SK-N-SH (cell line): ENCODE measurements at regions not wholly inside any gene's neighbourhood (a gene's known extent, or its start where the extent isn't known, plus 50 kb on each side); places are given as distances from the start of the nearest gene placed in this dataset.

ENCODE experiments used
- CTCF ChIA-PET: fragments of 300-600, 350-600 bp; formaldehyde crosslinking; extraction: SDS; loops from one replicate; lab custom pipeline; 2021; lab: Yijun Ruan, JAX
- POLR2A ChIA-PET: fragments of 350-600 bp; sonication (Branson Sonifier 250); formaldehyde crosslinking; extraction: SDS; loops from one replicate; lab custom pipeline; 2020; ENCODE audit warnings: antibody characterized with exemption, inconsistent platforms; lab: Yijun Ruan, JAX
- DNase-seq: peaks from one replicate; pipeline ENCODE4 v3.0.0; 2012
- H2AFZ ChIP-seq: fragments of 200-600 bp; sonication (generic); 2 replicates; pipeline ENCODE4 v1.8.1; 2016; ENCODE audit warnings: antibody characterized with exemption, mild to moderate bottlenecking, low read depth
- H3F3A ChIP-seq: fragments of 200-600 bp; sonication (generic); replicated peaks from 2 replicates; pipeline ENCODE3; 2016; ENCODE audit warnings: antibody characterized with exemption, mild to moderate bottlenecking; ENCODE audit not compliant: insufficient read depth
- H3K27ac ChIP-seq, 2 experiments: fragments of 200-500 bp in 1 of 2; fragments of 200-600 bp in 1 of 2; sonication (Bioruptor generic) in 1 of 2; sonication (generic), shearing (Covaris generic) in 1 of 2; 2 replicates each; pipeline versions ENCODE4 v1.5.1 to v1.6.1; 2014 to 2016; ENCODE audit warnings: low read depth in 2 of 2, inconsistent platforms in 1 of 2, low read length in 1 of 2, mild to moderate bottlenecking in 1 of 2, mixed read lengths in 1 of 2
- H3K27me3 ChIP-seq: fragments of 200-600 bp; sonication (generic), shearing (Covaris generic); 2 replicates; pipeline ENCODE4 v1.6.1; 2016; ENCODE audit warnings: mixed run types; ENCODE audit not compliant: insufficient read depth
- H3K36me3 ChIP-seq, 2 experiments: fragments of 200-500 bp in 1 of 2; fragments of 200-600 bp in 1 of 2; sonication (Bioruptor generic) in 1 of 2; sonication (generic) in 1 of 2; replicated peaks in 1 of 2; 2 replicates each; pipeline versions ENCODE3 to v1.5.1; 2014 to 2016; ENCODE audit warnings: low read length in 1 of 2, mild to moderate bottlenecking in 1 of 2; ENCODE audit not compliant: insufficient read depth in 2 of 2, control insufficient read depth in 1 of 2
- H3K4me1 ChIP-seq, 2 experiments: fragments of 200-500 bp in 1 of 2; fragments of 200-600 bp in 1 of 2; sonication (Bioruptor generic) in 1 of 2; sonication (generic), shearing (Covaris generic) in 1 of 2; 2 replicates each; pipeline versions ENCODE4 v1.5.1 to v1.6.1; 2014 to 2016; ENCODE audit warnings: low read depth in 1 of 2, low read length in 1 of 2, mixed run types in 1 of 2; ENCODE audit not compliant: insufficient read depth in 2 of 2, control insufficient read depth in 1 of 2
- H3K4me2 ChIP-seq: fragments of 200-600 bp; sonication (generic), shearing (Covaris generic); 2 replicates; pipeline ENCODE4 v1.6.1; 2017; ENCODE audit warnings: mixed run types
- H3K4me3 ChIP-seq, 2 experiments: fragments of 200-500 bp in 1 of 2; fragments of 200-600 bp in 1 of 2; sonication (Bioruptor generic) in 1 of 2; sonication (generic), shearing (Covaris generic) in 1 of 2; 2 replicates each; pipeline versions ENCODE4 v1.5.1 to v1.8.1; 2014 to 2016; ENCODE audit warnings: low read depth in 2 of 2, inconsistent platforms in 1 of 2, low read length in 1 of 2, mild to moderate bottlenecking in 1 of 2, mixed read lengths in 1 of 2, moderate library complexity in 1 of 2
- H3K79me2 ChIP-seq: fragments of 200-600 bp; sonication (generic); 2 replicates; pipeline ENCODE4 v1.8.1; 2017; ENCODE audit warnings: mild to moderate bottlenecking; ENCODE audit not compliant: insufficient read depth
- H3K9ac ChIP-seq: fragments of 200-600 bp; sonication (generic); 2 replicates; pipeline ENCODE4 v1.6.1; 2017; ENCODE audit warnings: mixed run types
- H3K9me2 ChIP-seq: fragments of 200-600 bp; sonication (generic); 2 replicates; pipeline ENCODE4 v1.6.1; 2017; ENCODE audit warnings: mixed run types
- H3K9me3 ChIP-seq: fragments of 200-600 bp; sonication (generic); 2 replicates; pipeline ENCODE4 v1.6.1; 2017; ENCODE audit warnings: mixed run types, mild to moderate bottlenecking, moderate library complexity
- H4K20me1 ChIP-seq: fragments of 200-600 bp; sonication (generic); 2 replicates; pipeline ENCODE4 v1.6.1; 2017; ENCODE audit warnings: mild to moderate bottlenecking, mixed run types; ENCODE audit not compliant: insufficient read depth
- CHD2 ChIP-seq: fragments of 150-350 bp; IDR thresholded peaks from 2 replicates; pipeline ENCODE4 v1.6.1; 2018; ENCODE audit warnings: low read length; ENCODE audit not compliant: partially characterized antibody
- ELF1 ChIP-seq: IDR thresholded peaks from 2 replicates; pipeline ENCODE4 v1.4.0; 2012
- EP300 ChIP-seq, 2 experiments: IDR thresholded peaks; 2 replicates each; pipeline versions ENCODE4 v1.4.0 to v1.6.1; 2012; ENCODE audit warnings: borderline replicate concordance in 1 of 2, low read depth in 1 of 2, low read length in 1 of 2
- EZH2phosphoT487 ChIP-seq: fragments of 200-600 bp; sonication (generic); IDR thresholded peaks from 2 replicates; pipeline ENCODE4 v1.6.1; 2017; ENCODE audit warnings: low read depth, mixed run types, mild to moderate bottlenecking, antibody characterized with exemption, moderate library complexity, borderline replicate concordance
- FOXJ3 ChIP-seq: sonication (generic); formaldehyde crosslinking; IDR thresholded peaks from 2 replicates; pipeline ENCODE4 v1.5.1; 2020; ENCODE audit warnings: mild to moderate bottlenecking, missing genetic modification reagents
- JUND ChIP-seq: IDR thresholded peaks from 2 replicates; pipeline ENCODE4 v1.4.0; 2012
- MEF2A ChIP-seq: IDR thresholded peaks from 2 replicates; pipeline ENCODE4 v1.4.0; 2012; ENCODE audit warnings: low read depth, borderline replicate concordance
- MXI1 ChIP-seq: IDR thresholded peaks from 2 replicates; pipeline ENCODE4 v1.6.1; 2012; ENCODE audit warnings: mild to moderate bottlenecking, low read depth, low read length, improper control_type of control experiment
- NFIC ChIP-seq: IDR thresholded peaks from 2 replicates; pipeline ENCODE4 v1.4.0; 2012; ENCODE audit warnings: borderline replicate concordance
- POLR2AphosphoS5 ChIP-seq: IDR thresholded peaks from 2 replicates; pipeline ENCODE4 v1.6.1; 2012; ENCODE audit warnings: low read depth, low read length
- RCOR1 ChIP-seq: fragments of 150-350 bp; IDR thresholded peaks from 2 replicates; pipeline ENCODE4 v1.6.1; 2017; ENCODE audit warnings: antibody characterized with exemption, low read length
- REST ChIP-seq: IDR thresholded peaks from 2 replicates; pipeline ENCODE4 v1.6.1; 2012; ENCODE audit warnings: mild to moderate bottlenecking, low read depth, low read length, moderate library complexity
- RXRA ChIP-seq: IDR thresholded peaks from 2 replicates; pipeline ENCODE4 v1.4.0; 2012; ENCODE audit warnings: low read depth, mild to moderate bottlenecking, borderline replicate concordance
- SMC3 ChIP-seq: IDR thresholded peaks from 2 replicates; pipeline ENCODE4 v1.6.1; 2012; ENCODE audit warnings: low read depth, low read length, improper control_type of control experiment
- TAF1 ChIP-seq: IDR thresholded peaks from 2 replicates; pipeline ENCODE4 v1.6.1; 2012; ENCODE audit warnings: low read depth, mild to moderate bottlenecking, low read length, moderate library complexity, borderline replicate concordance
- YY1 ChIP-seq: IDR thresholded peaks from 2 replicates; pipeline ENCODE4 v1.4.0; 2012; ENCODE audit warnings: low read depth, mild to moderate bottlenecking
- WGBS: methylation state at CpG from one replicate; pipeline ENCODE4 v1.1.6; 2017; ENCODE audit warnings: low lambda C conversion rate; 5-methylcytosine and 5-hydroxymethylcytosine counted together
- TF ChIP-seq, protein P1 (sequence below): IDR thresholded peaks from 2 replicates; pipeline ENCODE4 v1.4.0; 2012; ENCODE audit warnings: low read depth, borderline replicate concordance
- TF ChIP-seq, protein P2 (sequence below): fragments of 150-350 bp; IDR thresholded peaks from 2 replicates; pipeline ENCODE4 v1.6.1; 2017; ENCODE audit warnings: antibody characterized with exemption, low read length, low read depth, borderline replicate concordance

GRCh38 chr6:24031496-24031895 lies 94.5 kb upstream of the NRSN1 start:
- DNase-seq = no peak
- H3F3A ChIP-seq = no peaks in the 10 kb centered on the region
- no peak overlapping the region for H3K4me3 ChIP-seq
- no peak overlapping the region for H2AFZ ChIP-seq
- no peaks in the 10 kb centered on the region for H3K79me2 ChIP-seq
- H3K4me1 ChIP-seq = no peaks in the 10 kb centered on the region; a peak in 1 of 4 replicates
- WGBS = 22% methylated on average over 2 of the region's 2 CpGs
- H4K20me1 ChIP-seq = no peaks in the 10 kb centered on the region
- H3K9ac ChIP-seq = no peak overlapping the region
- H3K9me3 ChIP-seq = peaks cover 8% of the 10 kb centered on the region; the same call in 1 of the 2 replicates
- no peaks in the 10 kb centered on the region for H3K9me2 ChIP-seq
- H3K27me3 ChIP-seq = no peaks in the 10 kb centered on the region
- H3K36me3 ChIP-seq = no peaks in the 10 kb centered on the region
- ChIA-PET CTCF (interaction anchor here (1.0 kb wide), 1 partner anchor 32 kb away, joined by 3 read pairs; no protein-coding TSS in a partner anchor), POLR2A (no interaction called here)
- TF ChIP-seq SMC3 (no peak), YY1 (no peak), JUND (no peak), FOXJ3 (no peak), NFIC (no peak), CHD2 (no peak)
- H3K4me2 ChIP-seq = no peak overlapping the region
- no peak overlapping the region for H3K27ac ChIP-seq

- Histone ChIP-seq H3K4me2 (no peak overlapping the region), H3K9me2 (no peaks in the 10 kb centered on the region), H3K27me3 (no peaks in the 10 kb centered on the region), H3F3A (no peaks in the 10 kb centered on the region), H3K27ac (no peak overlapping the region), H3K79me2 (no peaks in the 10 kb centered on the region), H4K20me1 (no peaks in the 10 kb centered on the region), H3K36me3 (no peaks in the 10 kb centered on the region), H2AFZ (no peak overlapping the region), H3K4me3 (no peak overlapping the region), H3K4me1 (no peaks in the 10 kb centered on the region; a peak in 1 of 4 replicates), H3K9me3 (peaks cover 8% of the 10 kb centered on the region; the same call in 1 of the 2 replicates), H3K9ac (no peak overlapping the region)
- ChIA-PET CTCF (no interaction called here), POLR2A (no interaction called here)
- TF ChIP-seq, protein P1, sequence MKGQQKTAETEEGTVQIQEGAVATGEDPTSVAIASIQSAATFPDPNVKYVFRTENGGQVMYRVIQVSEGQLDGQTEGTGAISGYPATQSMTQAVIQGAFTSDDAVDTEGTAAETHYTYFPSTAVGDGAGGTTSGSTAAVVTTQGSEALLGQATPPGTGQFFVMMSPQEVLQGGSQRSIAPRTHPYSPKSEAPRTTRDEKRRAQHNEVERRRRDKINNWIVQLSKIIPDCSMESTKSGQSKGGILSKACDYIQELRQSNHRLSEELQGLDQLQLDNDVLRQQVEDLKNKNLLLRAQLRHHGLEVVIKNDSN = no peak
- TF ChIP-seq ELF1 = no peak
- no peak for TF ChIP-seq FOXJ3
- TF ChIP-seq EZH2phosphoT487 = no peak
- TF ChIP-seq REST = no peak
- no peak for TF ChIP-seq MXI1
- TF ChIP-seq RXRA = no peak
- no peak for TF ChIP-seq RCOR1
- TF ChIP-seq POLR2AphosphoS5 = no peak
- no peak for TF ChIP-seq EP300 (IDR thresholded peaks at IDR 0.05; ENCODE audit: borderline replicate concordance in 1 of 2, low read depth in 1 of 2, low read length in 1 of 2)
- no peak for TF ChIP-seq TAF1
- no peak for TF ChIP-seq CHD2
- TF ChIP-seq MEF2A = no peak
- TF ChIP-seq, protein P2, sequence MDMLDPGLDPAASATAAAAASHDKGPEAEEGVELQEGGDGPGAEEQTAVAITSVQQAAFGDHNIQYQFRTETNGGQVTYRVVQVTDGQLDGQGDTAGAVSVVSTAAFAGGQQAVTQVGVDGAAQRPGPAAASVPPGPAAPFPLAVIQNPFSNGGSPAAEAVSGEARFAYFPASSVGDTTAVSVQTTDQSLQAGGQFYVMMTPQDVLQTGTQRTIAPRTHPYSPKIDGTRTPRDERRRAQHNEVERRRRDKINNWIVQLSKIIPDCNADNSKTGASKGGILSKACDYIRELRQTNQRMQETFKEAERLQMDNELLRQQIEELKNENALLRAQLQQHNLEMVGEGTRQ = no peak
- no peak for DNase-seq
- WGBS = 26% methylated on average over 4 of the region's 4 CpGs
Observed at GRCh38 chr6:24032896-24033688, 92.9 kb upstream of the NRSN1 start.
